A204.1 (cell line): ENCODE measurements at regions not wholly inside any gene's neighbourhood (a gene's known extent, or its start where the extent isn't known, plus 50 kb on each side); places are given as distances from the start of the nearest gene placed in this dataset.

Experiments
- FAIRE-seq: peaks from 2 replicates; lab custom pipeline; 2012; peaks lifted over from hg19 to GRCh38; lab: Jason Lieb, UNC

- no peak for FAIRE-seq
Observed at GRCh38 chr20:20933142-20933958, 172.8 kb downstream of the LINC00237 start.

GRCh38 chr20:20932156-20932555 is 174.0 kb downstream of the LINC00237 start:
- no peak for FAIRE-seq

DNA sequence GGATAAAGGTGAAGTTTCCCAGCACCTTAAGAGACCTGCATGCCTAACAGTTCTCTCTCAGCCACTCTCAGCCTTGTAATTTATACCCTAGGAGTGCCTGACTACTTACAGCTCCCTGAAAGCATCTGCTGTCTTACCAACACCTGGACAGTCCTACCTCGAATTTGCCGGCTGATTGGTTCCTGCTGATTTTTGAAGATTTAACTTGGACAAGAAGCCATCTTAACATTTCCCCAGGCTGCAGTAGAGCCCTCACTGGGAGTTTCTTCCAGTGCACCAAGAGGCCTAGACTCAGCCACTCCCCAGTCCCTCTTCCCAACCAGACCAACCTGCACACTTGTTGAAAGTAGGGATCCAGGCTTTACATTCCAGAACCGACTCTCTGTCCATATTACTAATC is 174.5 kb downstream of the LINC00237 start:
- no peak for FAIRE-seq

DNA sequence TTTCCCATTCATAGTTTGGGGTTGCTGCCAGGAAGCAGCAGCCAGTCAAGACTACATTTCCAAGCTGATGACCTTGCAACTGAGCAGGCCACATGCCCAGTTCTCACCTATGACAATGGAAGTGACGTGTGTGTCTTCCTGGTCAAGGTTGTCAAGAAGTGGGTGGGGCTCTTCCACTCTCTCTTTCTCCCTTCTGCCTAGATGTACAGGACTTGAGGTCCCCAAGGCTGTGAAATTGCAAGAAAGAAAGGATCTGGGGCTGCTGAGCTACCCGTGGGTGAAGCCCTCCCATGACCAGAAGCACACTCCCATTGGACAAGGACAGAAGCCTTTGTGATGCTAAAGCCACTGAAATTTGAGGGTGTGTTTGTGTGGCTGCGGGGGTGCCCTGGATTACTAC is 175.1 kb downstream of the LINC00237 start:
- FAIRE-seq: no peak

GRCh38 chr20:20930500-20930899 is 175.7 kb downstream of the LINC00237 start:
- no peak for FAIRE-seq

- no peak for FAIRE-seq
Observed at GRCh38 chr20:20929341-20929740, 176.8 kb downstream of the LINC00237 start.

GRCh38 chr20:20926222-20926905 is 179.8 kb downstream of the LINC00237 start:
- FAIRE-seq: no peak

- FAIRE-seq: no peak
Observed at GRCh38 chr20:20920433-20920832, 185.7 kb downstream of the LINC00237 start.

- no peak for FAIRE-seq
Observed at GRCh38 chr20:20915844-20916243, 190.3 kb downstream of the LINC00237 start.

- FAIRE-seq: no peak
Observed at GRCh38 chr20:20904501-20904831, 192.0 kb upstream of the RALGAPA2 start.

- no peak for FAIRE-seq
Observed at GRCh38 chr20:20903773-20904500, 191.5 kb upstream of the RALGAPA2 start.

- no peak for FAIRE-seq
Observed at GRCh38 chr20:20897922-20898321, 185.5 kb upstream of the RALGAPA2 start.

DNA sequence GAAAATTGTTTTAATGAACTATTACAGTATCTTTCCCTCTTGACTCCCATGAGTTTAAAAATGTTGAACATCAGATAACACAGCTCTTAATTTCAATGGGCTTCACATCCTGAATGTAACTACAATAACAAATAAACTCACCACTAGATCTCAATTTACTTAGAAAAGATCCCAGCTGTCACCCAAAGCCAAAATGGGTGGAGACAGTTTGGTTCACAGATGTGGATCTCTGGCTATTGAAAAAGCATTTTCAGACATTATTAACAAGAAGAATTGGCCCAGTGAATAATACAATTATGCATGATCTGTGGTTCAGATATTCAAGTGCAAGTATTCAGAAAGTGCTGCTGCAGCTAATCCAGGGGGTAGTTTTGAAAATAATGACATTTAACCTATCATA is 184.7 kb upstream of the RALGAPA2 start:
- FAIRE-seq: no peak

DNA sequence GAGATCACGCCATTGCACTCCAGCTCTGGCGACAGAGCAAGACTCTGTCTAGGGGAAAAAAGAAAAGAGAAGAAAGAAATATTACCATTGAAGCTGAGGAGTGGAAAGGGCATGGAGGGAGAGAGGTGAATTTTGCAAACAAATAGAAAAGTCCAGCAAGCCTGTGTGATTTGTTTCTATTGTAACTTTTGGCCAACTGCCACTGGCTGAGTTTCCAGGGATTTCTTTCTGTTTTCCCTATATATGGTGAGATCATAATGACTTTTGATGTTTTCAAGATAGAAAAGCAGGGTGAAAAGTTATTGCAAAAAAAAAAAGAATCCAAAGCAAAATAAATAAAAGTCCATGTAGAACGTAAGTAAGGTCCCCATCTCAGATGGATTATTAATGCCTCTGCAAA is 184.2 kb upstream of the RALGAPA2 start:
- no peak for FAIRE-seq

GRCh38 chr20:20895537-20895936 is 183.1 kb upstream of the RALGAPA2 start:
- no peak for FAIRE-seq

GRCh38 chr20:20894753-20895152 is 182.3 kb upstream of the RALGAPA2 start:
- FAIRE-seq: no peak

GRCh38 chr20:20894280-20894679 is 181.8 kb upstream of the RALGAPA2 start:
- no peak for FAIRE-seq

GRCh38 chr20:20892328-20892727 is 179.9 kb upstream of the RALGAPA2 start:
- FAIRE-seq: no peak

- no peak for FAIRE-seq
Observed at GRCh38 chr20:20890751-20891150, 178.3 kb upstream of the RALGAPA2 start.

DNA sequence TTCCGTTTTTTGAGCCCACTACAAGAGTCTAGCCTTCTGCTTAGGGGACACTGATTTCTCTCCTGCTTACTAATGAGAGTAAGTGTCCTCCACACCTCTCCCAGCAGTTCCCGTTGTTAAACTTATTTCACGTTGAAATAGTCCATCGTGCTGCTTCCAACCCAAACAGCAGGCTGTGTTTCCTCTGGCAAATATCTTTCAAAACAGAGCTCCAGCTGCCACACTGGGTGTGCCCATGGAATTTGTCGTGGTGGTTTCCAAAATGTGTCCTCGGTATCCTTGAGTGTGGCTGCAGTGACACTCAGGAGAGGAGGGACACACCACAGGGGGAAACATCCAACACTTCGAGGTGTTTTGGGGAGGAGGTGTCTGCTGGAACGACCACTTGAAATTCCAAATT is 176.5 kb upstream of the RALGAPA2 start:
- FAIRE-seq: no peak

DNA sequence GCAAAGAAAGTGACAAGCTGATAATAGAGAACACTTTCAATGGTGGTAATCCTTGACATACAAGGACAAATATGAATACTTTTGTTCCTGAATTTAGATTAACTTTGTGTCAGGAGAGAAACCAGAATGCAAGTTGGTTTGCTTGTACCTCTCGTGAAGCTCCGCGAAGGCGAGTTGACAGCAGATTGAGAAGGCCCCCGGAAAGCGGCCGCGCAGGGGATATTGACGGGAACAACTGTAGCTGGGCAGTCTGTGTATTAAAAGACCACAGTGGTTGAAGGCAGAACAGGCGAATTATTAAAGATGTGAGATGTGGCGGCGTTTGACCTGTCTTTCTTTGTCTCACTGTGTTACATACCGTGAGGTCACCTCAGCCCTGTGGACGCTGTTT is 175.8 kb upstream of the RALGAPA2 start:
- FAIRE-seq: no peak

GRCh38 chr20:20887593-20888265 is 175.3 kb upstream of the RALGAPA2 start:
- no peak for FAIRE-seq

- no peak for FAIRE-seq
Observed at GRCh38 chr20:20881808-20882207, 169.4 kb upstream of the RALGAPA2 start.
